Peyer's patch (tissue), 4 donors: ENCODE measurements at regions not wholly inside any gene's neighbourhood (a gene's known extent, or its start where the extent isn't known, plus 50 kb on each side); places are given as distances from the start of the nearest gene placed in this dataset.

Experiments used
- CTCF ChIP-seq, 6 experiments: fragments of 450-650 bp in 4 of 6; fragments of 200-600 bp in 2 of 6; sonication (generic) in 1 of 6; IDR thresholded peaks; one replicate each; pipeline ENCODE4 v1.5.1; 2017 to 2019; ENCODE audit warnings: antibody characterized with exemption in 6 of 6, mild to moderate bottlenecking in 3 of 6, moderate library complexity in 1 of 6
- POLR2A ChIP-seq, 2 donors: fragments of 450-650 bp; IDR thresholded peaks; one replicate each; pipeline ENCODE4 v1.5.1; 2017; ENCODE audit warnings: antibody characterized with exemption in 2 of 2, mild to moderate bottlenecking in 2 of 2, moderate library complexity in 2 of 2

- TF ChIP-seq CTCF (IDR thresholded peaks at IDR 0.05), result no peak
- no peak for TF ChIP-seq POLR2A (IDR thresholded peaks at IDR 0.05)
Observed at GRCh38 chr4:83722730-83723269, 186.9 kb downstream of the GPAT3 start.
